ENCODE measurements at regions not wholly inside any gene's neighbourhood (a gene's known extent, or its start where the extent isn't known, plus 50 kb on each side); places are given as distances from the start of the nearest gene placed in this dataset.

DNA sequence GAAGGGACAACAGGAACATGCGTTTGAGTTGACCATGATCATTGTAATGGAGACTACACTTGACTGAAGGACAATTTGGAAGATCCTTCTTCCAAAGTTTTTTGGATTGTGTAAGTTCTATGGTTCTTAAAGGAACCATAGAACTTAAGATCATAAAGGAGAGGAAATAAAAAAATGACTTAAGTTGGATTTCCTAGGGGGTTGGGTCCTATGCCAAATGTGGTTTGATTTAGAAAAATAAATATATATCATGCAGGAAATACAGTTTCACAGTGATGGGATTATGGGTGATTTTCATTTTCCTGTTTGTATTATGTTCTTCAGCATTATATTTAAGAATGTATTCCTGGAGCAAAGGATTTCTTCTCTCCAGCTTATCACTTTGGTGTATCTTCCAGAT is 305.5 kb upstream of the DPH6 start:
- TF ChIP-seq, protein P1, sequence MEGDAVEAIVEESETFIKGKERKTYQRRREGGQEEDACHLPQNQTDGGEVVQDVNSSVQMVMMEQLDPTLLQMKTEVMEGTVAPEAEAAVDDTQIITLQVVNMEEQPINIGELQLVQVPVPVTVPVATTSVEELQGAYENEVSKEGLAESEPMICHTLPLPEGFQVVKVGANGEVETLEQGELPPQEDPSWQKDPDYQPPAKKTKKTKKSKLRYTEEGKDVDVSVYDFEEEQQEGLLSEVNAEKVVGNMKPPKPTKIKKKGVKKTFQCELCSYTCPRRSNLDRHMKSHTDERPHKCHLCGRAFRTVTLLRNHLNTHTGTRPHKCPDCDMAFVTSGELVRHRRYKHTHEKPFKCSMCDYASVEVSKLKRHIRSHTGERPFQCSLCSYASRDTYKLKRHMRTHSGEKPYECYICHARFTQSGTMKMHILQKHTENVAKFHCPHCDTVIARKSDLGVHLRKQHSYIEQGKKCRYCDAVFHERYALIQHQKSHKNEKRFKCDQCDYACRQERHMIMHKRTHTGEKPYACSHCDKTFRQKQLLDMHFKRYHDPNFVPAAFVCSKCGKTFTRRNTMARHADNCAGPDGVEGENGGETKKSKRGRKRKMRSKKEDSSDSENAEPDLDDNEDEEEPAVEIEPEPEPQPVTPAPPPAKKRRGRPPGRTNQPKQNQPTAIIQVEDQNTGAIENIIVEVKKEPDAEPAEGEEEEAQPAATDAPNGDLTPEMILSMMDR (IDR thresholded peaks at IDR 0.05): no peak
- TF ChIP-seq ZFX (IDR thresholded peaks at IDR 0.05; ENCODE audit: borderline replicate concordance): no peak

Measured in 22Rv1 (cell line).